Psoas muscle (tissue), 7 donors: ENCODE measurements at regions not wholly inside any gene's neighbourhood (a gene's known extent, or its start where the extent isn't known, plus 50 kb on each side); places are given as distances from the start of the nearest gene placed in this dataset.

Source experiments
- ATAC-seq, 4 donors: fragments of 200-7000 bp; cut with Tn5 transposase; one replicate each; pipeline ENCODE4 v1.9.1; 2020; ENCODE audit warnings: moderate library complexity in 3 of 4, mild to moderate bottlenecking in 2 of 4
- DNase-seq, 2 donors: peaks; one replicate each; pipeline ENCODE4 v3.0.0-alpha.2; 2020
- H3K27ac ChIP-seq: fragments of 200-600 bp; one replicate; pipeline ENCODE4 v1.8.0; 2022
- H3K27me3 ChIP-seq, 3 donors: fragments of 200-600 bp in 1 of 3; one replicate each; pipeline versions ENCODE4 v1.6.1 to v1.8.0; 2013 to 2022; ENCODE audit warnings: low read length in 2 of 3, mild to moderate bottlenecking in 2 of 3, moderate library complexity in 1 of 3; ENCODE audit not compliant: insufficient read depth in 3 of 3
- H3K36me3 ChIP-seq, 2 donors: fragments of 200-600 bp in 1 of 2; one replicate each; pipeline versions ENCODE4 v1.6.1 to v1.8.0; 2013 to 2022; ENCODE audit warnings: low read depth in 1 of 2, mild to moderate bottlenecking in 1 of 2, moderate library complexity in 1 of 2; ENCODE audit not compliant: insufficient read depth in 1 of 2
- H3K4me1 ChIP-seq: fragments of 200-600 bp; one replicate; pipeline ENCODE4 v1.8.0; 2022
- H3K4me3 ChIP-seq: fragments of 200-600 bp; one replicate; pipeline ENCODE4 v1.8.0; 2022; ENCODE audit warnings: mild to moderate bottlenecking
- H3K9me3 ChIP-seq: fragments of 200-600 bp; one replicate; pipeline ENCODE4 v1.8.0; 2022
- WGBS, 3 donors: extraction: QIAGEN DNeasy Blood & Tissue Kit; methylation state at CpG; one replicate each; pipeline versions ENCODE4 v1.1.6 to v1.1.7; 2013; 5-methylcytosine and 5-hydroxymethylcytosine counted together
- intact Hi-C, 2 donors: fragments of 100-400 bp; cut with DNase I; formaldehyde crosslinking; loops; one replicate each; pipeline versions ENCODE4 v1.11.0 to v1.14.2; 2022
- TF ChIP-seq, protein P1 (sequence below): fragments of 200-600 bp; IDR thresholded peaks from one replicate; pipeline ENCODE4 v1.8.0; 2022; ENCODE audit warnings: antibody characterized with exemption
- donor health status: healthy with polysubstance abuse.
- donor health status: DM: no; HTN: no; CAD: no; lungs with moderate emphysema.
- donor health status: Bipolar disorder and iron deficiency.
- donor health status: healthy.
- donor health status: DM: yes; HTN: yes; CAD: no.
- donor health status: DM: no; HTN: no; CAD: no.
- donor health status: DM: yes; HTN: yes; CAD: no.

DNA sequence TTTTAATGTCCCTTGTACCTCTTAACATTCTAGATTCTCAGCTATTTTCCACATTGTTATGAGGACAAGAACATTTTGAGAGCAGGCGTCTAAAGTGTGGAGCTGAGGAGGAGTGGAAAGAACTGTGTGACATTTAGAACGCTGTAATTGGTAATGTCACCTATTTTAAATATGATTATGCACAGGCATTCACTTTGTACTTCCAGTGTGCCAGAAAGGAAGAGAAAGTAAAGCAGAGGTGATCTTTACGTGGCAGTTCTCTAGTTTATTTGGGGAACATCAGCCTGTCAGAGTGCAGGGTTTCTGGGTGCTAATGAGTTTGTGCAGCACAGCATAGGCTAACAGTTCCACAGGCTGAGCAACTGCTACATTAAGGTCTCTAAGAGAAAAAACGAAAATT lies 498.4 kb upstream of the POM121L12 start:
- Histone ChIP-seq H3K9me3 (peaks cover 6% of the 10 kb centered on the region), H3K4me3 (no peak overlapping the region), H3K27ac (no peak overlapping the region), H3K36me3 (no peaks in the 10 kb centered on the region), H3K27me3 (no peaks in the 10 kb centered on the region), H3K4me1 (no peaks in the 10 kb centered on the region)
- no peak for ATAC-seq
- intact Hi-C loops, result no loop called here
- TF ChIP-seq, protein P1, sequence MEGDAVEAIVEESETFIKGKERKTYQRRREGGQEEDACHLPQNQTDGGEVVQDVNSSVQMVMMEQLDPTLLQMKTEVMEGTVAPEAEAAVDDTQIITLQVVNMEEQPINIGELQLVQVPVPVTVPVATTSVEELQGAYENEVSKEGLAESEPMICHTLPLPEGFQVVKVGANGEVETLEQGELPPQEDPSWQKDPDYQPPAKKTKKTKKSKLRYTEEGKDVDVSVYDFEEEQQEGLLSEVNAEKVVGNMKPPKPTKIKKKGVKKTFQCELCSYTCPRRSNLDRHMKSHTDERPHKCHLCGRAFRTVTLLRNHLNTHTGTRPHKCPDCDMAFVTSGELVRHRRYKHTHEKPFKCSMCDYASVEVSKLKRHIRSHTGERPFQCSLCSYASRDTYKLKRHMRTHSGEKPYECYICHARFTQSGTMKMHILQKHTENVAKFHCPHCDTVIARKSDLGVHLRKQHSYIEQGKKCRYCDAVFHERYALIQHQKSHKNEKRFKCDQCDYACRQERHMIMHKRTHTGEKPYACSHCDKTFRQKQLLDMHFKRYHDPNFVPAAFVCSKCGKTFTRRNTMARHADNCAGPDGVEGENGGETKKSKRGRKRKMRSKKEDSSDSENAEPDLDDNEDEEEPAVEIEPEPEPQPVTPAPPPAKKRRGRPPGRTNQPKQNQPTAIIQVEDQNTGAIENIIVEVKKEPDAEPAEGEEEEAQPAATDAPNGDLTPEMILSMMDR, result no peak
- WGBS, 3 donors, result 35 to 51% (median 40%) methylated on average over 4 of the region's 4 CpGs
- DNase-seq, result no peak

DNA sequence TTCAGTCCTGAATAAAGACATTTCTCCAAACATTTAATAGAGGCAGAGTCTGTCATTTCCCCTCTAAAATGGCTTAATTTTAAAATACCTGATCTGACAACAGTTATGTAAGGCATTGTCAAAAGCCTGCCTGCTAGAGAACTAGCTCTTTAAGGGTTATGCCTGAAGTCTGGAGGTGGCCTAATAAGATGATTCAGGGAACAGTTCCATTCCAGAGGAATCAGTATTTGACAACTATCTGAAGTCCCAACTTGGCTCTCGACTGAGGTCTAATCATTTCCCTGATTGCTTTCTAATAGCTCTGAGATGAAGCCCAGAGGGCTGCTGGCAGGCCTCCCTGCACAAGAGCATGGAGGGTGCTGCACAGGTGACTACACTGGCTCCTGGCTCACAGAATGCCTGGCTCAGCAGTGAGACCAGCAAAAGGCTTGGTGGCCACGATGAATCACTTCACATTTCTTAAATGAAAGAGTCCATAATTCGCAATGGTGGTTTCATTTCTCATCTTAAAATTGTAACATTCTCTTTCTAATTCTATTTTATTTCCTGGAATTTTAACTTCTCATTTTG lies 509.6 kb upstream of the POM121L12 start:
- Histone ChIP-seq H3K36me3 (no peaks in the 10 kb centered on the region), H3K27me3 (no peaks in the 10 kb centered on the region), H3K4me3 (no peak overlapping the region), H3K9me3 (no peaks in the 10 kb centered on the region), H3K27ac (no peak overlapping the region), H3K4me1 (no peaks in the 10 kb centered on the region)
- ATAC-seq (no peak), DNase-seq (no peak)
- TF ChIP-seq, protein P1, result no peak
- intact Hi-C loops, result loop anchor here in 1 of 2 donors (5.0 kb wide), 1 partner anchor 49 kb away; no protein-coding TSS in a partner anchor
- WGBS, 3 donors, result 44 to 73% (median 69%) methylated on average over 3 of the region's 3 CpGs

DNA sequence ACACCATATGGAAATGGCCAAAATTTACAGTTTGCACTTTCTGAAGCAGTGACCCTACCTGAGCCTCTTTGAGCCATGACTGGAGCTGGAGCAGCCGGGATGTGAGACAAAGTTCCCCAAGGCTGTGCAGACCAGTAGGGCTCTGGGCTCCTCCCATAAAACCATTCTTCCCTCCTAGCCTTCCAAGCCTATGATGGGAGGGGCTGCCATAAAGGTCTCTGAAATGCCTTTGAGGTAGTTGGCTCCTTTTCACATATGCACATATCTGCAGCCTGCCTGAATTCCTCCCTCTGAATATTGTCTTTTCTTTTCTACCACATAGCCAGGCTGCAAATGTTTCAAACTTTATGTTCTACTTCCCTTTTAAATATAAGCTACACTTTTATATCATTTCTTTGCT lies 516.6 kb upstream of the POM121L12 start:
- TF ChIP-seq, protein P1, result no peak
- intact Hi-C loops, result no loop called here
- WGBS, 3 donors, result 94 to 100% (median 95%) methylated on average over 1 of the region's 1 CpG

DNA sequence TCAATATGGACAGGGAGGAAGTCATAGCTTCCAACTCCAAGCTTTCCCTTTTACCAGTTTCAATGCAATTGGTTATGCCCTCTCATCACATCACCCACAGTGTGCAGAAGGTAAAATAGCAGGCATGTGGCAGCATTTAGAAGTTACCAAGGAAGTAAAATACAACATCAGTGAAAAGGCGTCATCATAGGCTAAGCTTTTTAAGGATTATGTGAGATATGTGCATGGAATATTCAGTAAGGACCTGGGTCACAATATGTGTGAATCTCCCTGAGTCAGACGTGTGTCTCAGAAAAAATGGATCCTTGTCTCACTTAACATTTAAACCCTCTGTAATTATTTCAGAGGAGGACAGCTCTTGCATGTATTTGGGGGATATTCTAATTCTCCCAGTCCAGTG lies 522.8 kb upstream of the POM121L12 start:
- H3K4me3 ChIP-seq, result no peak overlapping the region
- WGBS, 3 donors, result 63 to 77% (median 66%) methylated on average over 2 of the region's 2 CpGs
- H3K9me3 ChIP-seq, result peaks cover 3% of the 10 kb centered on the region
- H3K27ac ChIP-seq, result no peak overlapping the region
- ATAC-seq, result no peak
- no peaks in the 10 kb centered on the region for H3K4me1 ChIP-seq
- TF ChIP-seq, protein P1, result no peak
- no peaks in the 10 kb centered on the region for H3K27me3 ChIP-seq
- H3K36me3 ChIP-seq, result no peaks in the 10 kb centered on the region
- intact Hi-C loops, result no loop called here
- no peak for DNase-seq

More for the DNA sequence above, 516.6 kb upstream of the POM121L12 start:
- Histone ChIP-seq H3K27me3 (no peaks in the 10 kb centered on the region), H3K9me3 (peaks cover 3% of the 10 kb centered on the region), H3K4me1 (no peaks in the 10 kb centered on the region), H3K27ac (no peak overlapping the region), H3K36me3 (no peaks in the 10 kb centered on the region), H3K4me3 (no peak overlapping the region)
- DNase-seq, result no peak
- no peak for ATAC-seq
